GM21447 (cell line): ENCODE measurements at regions not wholly inside any gene's neighbourhood (a gene's known extent, or its start where the extent isn't known, plus 50 kb on each side); places are given as distances from the start of the nearest gene placed in this dataset.

Experiments used
- ATAC-seq: cut with Tn5 transposase; IDR thresholded peaks from one replicate; pipeline ENCODE4 v1.9.1; 2021; ENCODE audit not compliant: unreplicated experiment

GRCh38 chr2:216911008-216911407, 51.1 kb upstream of the TNP1 start:
- ATAC-seq = no peak

- no peak for ATAC-seq
Observed at GRCh38 chr2:216909541-216910210, 49.8 kb upstream of the TNP1 start.
